SH-SY5Y (cell line): ENCODE measurements at regions not wholly inside any gene's neighbourhood (a gene's known extent, or its start where the extent isn't known, plus 50 kb on each side); places are given as distances from the start of the nearest gene placed in this dataset.

Experiments used
- GATA2 ChIP-seq: IDR thresholded peaks from 2 replicates; pipeline ENCODE4 v1.6.1; 2011; ENCODE audit warnings: mild to moderate bottlenecking, low read depth, low read length
- GATA3 ChIP-seq: IDR thresholded peaks from 2 replicates; pipeline ENCODE4 v1.6.1; 2011; ENCODE audit warnings: low read depth, mild to moderate bottlenecking, low read length, moderate library complexity

DNA sequence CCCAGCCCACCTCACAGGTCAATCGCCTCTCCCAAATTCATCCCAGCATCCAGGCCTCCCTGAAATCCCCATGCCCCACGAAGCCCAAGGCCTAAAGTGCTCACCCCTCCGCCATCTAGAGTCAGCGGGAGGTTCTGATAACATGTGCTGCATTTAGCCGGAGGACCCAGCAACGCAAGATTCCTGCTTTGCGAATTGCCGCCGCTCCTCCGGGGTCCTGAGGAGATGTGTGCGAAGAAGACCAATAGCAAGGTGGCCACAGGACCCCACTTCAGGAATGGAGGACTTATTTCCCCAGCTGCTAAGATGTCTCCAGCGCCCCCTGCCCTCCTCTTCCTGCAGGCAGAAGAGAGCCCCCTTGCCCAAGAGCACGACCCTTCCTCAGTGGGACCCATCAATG, 120.8 kb upstream of the GLI2 start:
- no peak for TF ChIP-seq GATA2
- no peak for TF ChIP-seq GATA3

- TF ChIP-seq GATA2 (no peak), GATA3 (no peak)
These were observed 119.4 kb upstream of the GLI2 start for GRCh38 chr2:120616261-120616660.

- TF ChIP-seq GATA2 (no peak), GATA3 (no peak)
These were observed 118.6 kb upstream of the GLI2 start for GRCh38 chr2:120617055-120617454.

GRCh38 chr2:120618830-120619229, 116.8 kb upstream of the GLI2 start:
- TF ChIP-seq GATA3 (no peak), GATA2 (no peak)

- no peak for TF ChIP-seq GATA3
- no peak for TF ChIP-seq GATA2
These were observed 116.1 kb upstream of the GLI2 start for GRCh38 chr2:120619579-120619978.

DNA sequence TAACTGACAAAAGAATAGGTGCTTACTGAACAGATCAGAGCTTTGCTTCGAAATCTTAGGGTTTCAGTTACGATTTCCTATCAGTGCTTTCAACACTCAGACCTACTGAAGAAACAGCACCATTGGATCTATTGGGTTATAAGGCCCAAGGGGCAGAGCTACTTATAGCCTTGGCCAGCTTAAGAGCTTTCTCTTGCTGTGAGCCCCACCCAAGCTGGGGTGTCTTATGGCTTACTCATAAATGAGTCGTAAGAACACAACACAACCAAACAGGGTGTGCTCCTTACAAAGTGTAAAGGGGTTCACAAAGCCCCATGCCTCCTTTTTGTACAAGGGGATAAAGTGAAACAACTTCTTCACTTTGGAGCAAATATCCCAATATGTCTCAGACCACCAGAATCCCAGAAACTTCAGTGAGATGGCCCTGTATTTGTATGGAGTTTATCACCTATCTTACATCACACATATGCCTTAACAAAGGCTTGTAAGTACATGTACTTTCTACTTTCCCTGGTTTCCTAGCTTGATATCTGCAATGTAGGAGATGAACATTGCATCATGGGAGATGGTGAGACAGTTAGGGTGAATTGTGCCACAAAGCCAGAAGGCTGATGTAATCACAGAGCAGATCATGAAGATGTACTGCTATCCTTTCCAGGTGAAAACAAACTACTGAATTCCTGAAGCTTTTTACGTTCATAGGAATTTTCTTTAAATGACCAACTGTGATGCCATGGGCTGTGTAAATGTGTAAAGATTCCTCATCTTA, 115.5 kb upstream of the GLI2 start:
- TF ChIP-seq GATA3 (no peak), GATA2 (no peak)

- TF ChIP-seq GATA3, result no peak
- no peak for TF ChIP-seq GATA2
These were observed 113.4 kb upstream of the GLI2 start for GRCh38 chr2:120622159-120622869.

- TF ChIP-seq GATA3 (no peak), GATA2 (no peak)
These were observed 112.5 kb upstream of the GLI2 start for GRCh38 chr2:120622886-120623753.

- no peak for TF ChIP-seq GATA3
- TF ChIP-seq GATA2, result no peak
These were observed 111.5 kb upstream of the GLI2 start for GRCh38 chr2:120624061-120624737.

DNA sequence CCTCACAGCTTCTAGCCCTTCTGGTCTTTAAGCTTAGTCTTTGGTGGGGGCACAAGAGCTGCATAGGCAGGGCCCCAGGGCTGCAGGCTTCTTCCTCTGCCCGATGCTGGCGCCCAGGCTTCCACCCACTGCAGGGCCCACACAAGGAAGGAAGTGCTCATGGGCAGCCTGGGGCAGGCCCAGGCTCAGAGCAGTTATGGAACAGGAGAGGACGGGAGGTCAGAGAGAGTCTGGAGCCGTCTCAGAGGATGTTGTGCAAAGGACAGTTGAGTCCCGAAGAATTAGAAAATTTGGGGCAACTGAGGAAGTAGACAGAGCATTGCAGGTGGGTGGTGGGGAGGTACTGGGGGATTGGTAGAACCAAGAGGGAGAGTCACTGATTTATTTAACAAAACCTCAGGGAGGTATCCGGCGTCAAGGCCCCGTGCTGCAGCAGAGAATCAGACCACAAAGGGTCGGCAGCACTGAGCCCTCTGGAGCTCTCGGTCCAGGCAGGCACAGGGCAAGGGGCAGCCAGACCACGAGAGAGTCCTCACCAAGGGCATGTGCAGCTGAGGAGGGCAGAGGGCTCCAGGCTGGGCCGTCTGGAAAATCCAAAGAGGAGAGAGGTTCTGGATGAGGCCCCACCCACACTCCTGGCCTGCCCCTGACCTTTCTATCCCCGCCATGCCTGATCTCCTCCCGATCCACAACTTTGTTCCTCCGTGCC, 110.8 kb upstream of the GLI2 start:
- TF ChIP-seq GATA2, result no peak
- TF ChIP-seq GATA3, result no peak

GRCh38 chr2:120625865-120626560, 109.7 kb upstream of the GLI2 start:
- TF ChIP-seq GATA2 (no peak), GATA3 (no peak)

DNA sequence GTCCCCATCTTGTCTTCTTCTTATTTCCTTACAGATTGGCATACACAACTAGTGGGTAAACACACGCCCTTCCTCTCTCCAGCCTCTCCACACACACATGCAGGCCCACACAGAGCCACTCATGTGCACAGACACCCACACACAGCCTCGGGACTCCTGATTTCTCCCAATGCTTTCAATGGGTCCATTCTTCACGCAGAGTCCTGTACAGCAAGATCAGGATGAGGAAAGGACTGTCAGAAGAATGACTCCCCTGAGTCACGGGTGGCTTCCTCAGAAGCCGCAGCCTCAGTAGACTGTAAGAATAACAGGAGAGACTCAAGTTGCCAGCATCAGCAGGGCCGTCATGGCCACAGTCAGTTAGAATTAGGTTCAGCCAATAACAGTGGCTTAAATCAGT, 109.1 kb upstream of the GLI2 start:
- no peak for TF ChIP-seq GATA2
- TF ChIP-seq GATA3, result no peak

- no peak for TF ChIP-seq GATA2
- no peak for TF ChIP-seq GATA3
These were observed 107.4 kb upstream of the GLI2 start for GRCh38 chr2:120628248-120628647.
